PC-3 (cell line): ENCODE measurements at regions not wholly inside any gene's neighbourhood (a gene's known extent, or its start where the extent isn't known, plus 50 kb on each side); places are given as distances from the start of the nearest gene placed in this dataset.

Experiments
- ATAC-seq: fragments of 200-7000 bp; cut with Tn5 transposase; 2 replicates; pipeline ENCODE4 v1.9.1; 2020; ENCODE audit warnings: mild to moderate bottlenecking, moderate library complexity
- BruUV-seq: library from RNA; stranded (reverse); fragments of 400-500 nt; replicated peaks from 2 replicates; lab custom pipeline; 2021; lab: Mats Ljungman, UMichigan
- CTCF ChIA-PET: fragments of 300-600 bp; sonication (Branson Sonifier 250); formaldehyde crosslinking; loops from one replicate; lab custom pipeline; 2022; ENCODE audit warnings: antibody characterized with exemption; lab: Charles Lee
- POLR2A ChIA-PET: fragments of 300-600 bp; sonication (Branson Sonifier 250); formaldehyde crosslinking; loops from one replicate; lab custom pipeline; 2022; ENCODE audit warnings: antibody characterized with exemption; ENCODE audit not compliant: unreplicated experiment; lab: Charles Lee
- DNase-seq: peaks from one replicate; pipeline ENCODE4 v3.0.0-alpha.2; 2015
- H2AFZ ChIP-seq: fragments of 300-600 bp; sonication (generic); 2 replicates; pipeline ENCODE4 v1.6.0; 2016; ENCODE audit warnings: antibody characterized with exemption, low read length
- H3F3A ChIP-seq: fragments of 300-600 bp; sonication (generic); one replicate; pipeline ENCODE4 v1.6.0; 2017; ENCODE audit warnings: antibody characterized with exemption, low read length, control low read depth, mild to moderate bottlenecking; ENCODE audit not compliant: unreplicated experiment
- H3K27ac ChIP-seq: fragments of 300-600 bp; sonication (generic); 2 replicates; pipeline ENCODE4 v1.5.1; 2016; ENCODE audit warnings: mild to moderate bottlenecking, low read length
- H3K27me3 ChIP-seq: fragments of 300-600 bp; sonication (generic); 2 replicates; pipeline ENCODE4 v1.6.1; 2016; ENCODE audit warnings: low read length, mixed read lengths
- H3K36me3 ChIP-seq: fragments of 300-600 bp; sonication (generic); 2 replicates; pipeline ENCODE4 v1.6.1; 2016; ENCODE audit warnings: low read depth, mixed run types, low read length, mixed read lengths
- H3K4me1 ChIP-seq: fragments of 300-600 bp; sonication (generic); 2 replicates; pipeline ENCODE4 v1.5.1; 2016; ENCODE audit warnings: low read length; ENCODE audit not compliant: insufficient read depth
- H3K4me2 ChIP-seq: fragments of 300-600 bp; sonication (generic); 2 replicates; pipeline ENCODE4 v1.6.0; 2016; ENCODE audit warnings: low read length
- H3K4me3 ChIP-seq: fragments of 300-600 bp; sonication (generic); 2 replicates; pipeline ENCODE4 v1.5.1; 2016; ENCODE audit warnings: mild to moderate bottlenecking, low read length, mixed read lengths
- H3K79me2 ChIP-seq: fragments of 300-600 bp; sonication (generic); 2 replicates; pipeline ENCODE4 v1.6.1; 2017; ENCODE audit warnings: low read length, mixed read lengths
- H3K9ac ChIP-seq: fragments of 300-600 bp; sonication (generic); 2 replicates; pipeline ENCODE4 v1.6.0; 2016; ENCODE audit warnings: mild to moderate bottlenecking, low read length
- H3K9me2 ChIP-seq: fragments of 300-600 bp; sonication (generic); replicated peaks from 2 replicates; pipeline ENCODE4 v1.6.1; 2016; ENCODE audit warnings: mixed run types, low read length, mixed read lengths
- H3K9me3 ChIP-seq: fragments of 300-600 bp; sonication (generic); 2 replicates; pipeline ENCODE4 v1.6.1; 2016; ENCODE audit warnings: low read length, mixed read lengths
- H4K20me1 ChIP-seq: fragments of 300-600 bp; sonication (generic); 2 replicates; pipeline ENCODE4 v1.6.1; 2016; ENCODE audit warnings: low read length, mixed read lengths
- EZH2 ChIP-seq: fragments of 300-600 bp; sonication (generic); IDR thresholded peaks from one replicate; pipeline ENCODE4 v1.6.1; 2017; ENCODE audit warnings: antibody characterized with exemption, mild to moderate bottlenecking, low read length; ENCODE audit not compliant: unreplicated experiment
- EZH2phosphoT487 ChIP-seq: fragments of 300-600 bp; sonication (generic); IDR thresholded peaks from 2 replicates; pipeline ENCODE4 v1.6.1; 2018; ENCODE audit warnings: mild to moderate bottlenecking, antibody characterized with exemption, low read length, borderline replicate concordance
- intact Hi-C: fragments of 100-400 bp; cut with micrococcal nuclease; formaldehyde crosslinking; loops from 2 replicates; pipeline ENCODE4 v1.9.0; 2023
- TF ChIP-seq, protein P1 (sequence below): fragments of 300-600 bp; sonication (generic); conservative IDR thresholded peaks from 2 replicates; pipeline ENCODE4 v1.5.1; 2017; ENCODE audit warnings: antibody characterized with exemption, low read depth, mild to moderate bottlenecking, low read length

- Histone ChIP-seq H3K4me1 (no peaks in the 10 kb centered on the region), H3K27me3 (no peaks in the 10 kb centered on the region), H4K20me1 (no peaks in the 10 kb centered on the region), H2AFZ (no peak overlapping the region), H3K4me3 (no peak overlapping the region), H3K9ac (no peak overlapping the region), H3K4me2 (no peak overlapping the region), H3K9me3 (no peaks in the 10 kb centered on the region), H3K79me2 (no peaks in the 10 kb centered on the region), H3F3A (no peaks in the 10 kb centered on the region), H3K9me2 (no peaks in the 10 kb centered on the region), H3K27ac (no peak overlapping the region), H3K36me3 (no peaks in the 10 kb centered on the region)
- intact Hi-C loops = no loop called here
- no peak for ATAC-seq
- POLR2A ChIA-PET = no interaction called here
- no TSS peak for BruUV-seq
- CTCF ChIA-PET = no interaction called here
- TF ChIP-seq EZH2phosphoT487 (no peak), EZH2 (no peak)
- TF ChIP-seq, protein P1, sequence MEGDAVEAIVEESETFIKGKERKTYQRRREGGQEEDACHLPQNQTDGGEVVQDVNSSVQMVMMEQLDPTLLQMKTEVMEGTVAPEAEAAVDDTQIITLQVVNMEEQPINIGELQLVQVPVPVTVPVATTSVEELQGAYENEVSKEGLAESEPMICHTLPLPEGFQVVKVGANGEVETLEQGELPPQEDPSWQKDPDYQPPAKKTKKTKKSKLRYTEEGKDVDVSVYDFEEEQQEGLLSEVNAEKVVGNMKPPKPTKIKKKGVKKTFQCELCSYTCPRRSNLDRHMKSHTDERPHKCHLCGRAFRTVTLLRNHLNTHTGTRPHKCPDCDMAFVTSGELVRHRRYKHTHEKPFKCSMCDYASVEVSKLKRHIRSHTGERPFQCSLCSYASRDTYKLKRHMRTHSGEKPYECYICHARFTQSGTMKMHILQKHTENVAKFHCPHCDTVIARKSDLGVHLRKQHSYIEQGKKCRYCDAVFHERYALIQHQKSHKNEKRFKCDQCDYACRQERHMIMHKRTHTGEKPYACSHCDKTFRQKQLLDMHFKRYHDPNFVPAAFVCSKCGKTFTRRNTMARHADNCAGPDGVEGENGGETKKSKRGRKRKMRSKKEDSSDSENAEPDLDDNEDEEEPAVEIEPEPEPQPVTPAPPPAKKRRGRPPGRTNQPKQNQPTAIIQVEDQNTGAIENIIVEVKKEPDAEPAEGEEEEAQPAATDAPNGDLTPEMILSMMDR = no peak
- DNase-seq = no peak
These were observed 851.3 kb downstream of the GRID1 start for GRCh38 chr10:85515316-85515715.

DNA sequence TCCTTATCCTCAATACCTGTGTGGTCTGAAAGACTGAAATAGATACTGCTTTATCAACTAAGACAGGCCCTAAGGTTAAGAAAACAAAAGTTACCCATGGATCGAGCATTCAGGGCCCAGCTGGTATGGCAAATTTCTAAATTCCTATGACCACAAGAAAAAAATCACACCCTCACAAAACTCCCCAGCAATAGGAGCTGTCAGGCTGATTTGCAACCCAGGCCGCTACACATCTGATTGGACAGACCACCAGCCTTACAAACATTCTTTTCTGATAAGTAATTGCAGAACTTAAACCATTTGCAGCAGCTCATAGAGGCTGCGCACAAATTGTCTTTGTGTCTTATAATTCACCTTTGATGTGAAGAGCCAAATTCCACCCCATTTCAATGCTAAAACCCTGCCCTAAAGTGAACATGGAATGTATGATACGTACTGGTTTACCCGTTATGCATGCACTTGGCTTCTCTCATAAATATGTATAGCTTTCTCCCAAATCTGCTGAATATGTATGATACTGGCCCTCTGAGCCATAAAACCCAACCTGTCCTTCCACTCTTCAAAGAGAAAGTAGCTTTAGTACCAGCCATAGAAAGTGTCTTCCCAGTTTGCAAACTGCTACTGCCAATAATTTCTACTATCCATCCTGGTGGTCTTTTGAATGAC is 842.5 kb downstream of the GRID1 start:
- Histone ChIP-seq H3K36me3 (no peaks in the 10 kb centered on the region), H3K4me2 (no peak overlapping the region), H3K9me2 (no peaks in the 10 kb centered on the region), H3F3A (no peaks in the 10 kb centered on the region), H3K79me2 (no peaks in the 10 kb centered on the region), H3K9ac (no peak overlapping the region), H3K9me3 (no peaks in the 10 kb centered on the region; the same call in 1 of the 2 replicates), H4K20me1 (no peaks in the 10 kb centered on the region), H2AFZ (no peak overlapping the region), H3K4me1 (no peaks in the 10 kb centered on the region), H3K4me3 (no peak overlapping the region), H3K27ac (no peak overlapping the region), H3K27me3 (no peaks in the 10 kb centered on the region)
- DNase-seq (no peak), ATAC-seq (no peak)
- intact Hi-C loops = no loop called here
- TF ChIP-seq, protein P1 = no peak
- no peak for TF ChIP-seq EZH2
- no peak for TF ChIP-seq EZH2phosphoT487
- ChIA-PET CTCF (no interaction called here), POLR2A (no interaction called here)
- BruUV-seq = no TSS peak

GRCh38 chr10:85527616-85528317 is 838.8 kb downstream of the GRID1 start:
- Histone ChIP-seq H3K79me2 (no peaks in the 10 kb centered on the region), H3K36me3 (no peaks in the 10 kb centered on the region), H3K27me3 (no peaks in the 10 kb centered on the region), H3K4me2 (no peak overlapping the region), H3K9ac (no peak overlapping the region), H3K27ac (no peak overlapping the region), H3K9me2 (no peaks in the 10 kb centered on the region), H2AFZ (no peak overlapping the region), H3K9me3 (no peaks in the 10 kb centered on the region), H3F3A (no peaks in the 10 kb centered on the region), H4K20me1 (no peaks in the 10 kb centered on the region), H3K4me1 (no peaks in the 10 kb centered on the region), H3K4me3 (no peak overlapping the region)
- intact Hi-C loops = no loop called here
- TF ChIP-seq EZH2 = no peak
- TF ChIP-seq, protein P1 = no peak
- TF ChIP-seq EZH2phosphoT487 = no peak
- DNase-seq (no peak), ATAC-seq (no peak)
- no TSS peak for BruUV-seq
- ChIA-PET CTCF (no interaction called here), POLR2A (no interaction called here)
